Panc1 (cell line): ENCODE measurements at regions not wholly inside any gene's neighbourhood (a gene's known extent, or its start where the extent isn't known, plus 50 kb on each side); places are given as distances from the start of the nearest gene placed in this dataset.

Source experiments
- ATAC-seq: fragments of 200-7000 bp; cut with Tn5 transposase; 2 replicates; pipeline ENCODE4 v1.9.1; 2020; ENCODE audit warnings: mild to moderate bottlenecking, moderate library complexity
- BruUV-seq: library from RNA; stranded (reverse); fragments of 400-500 nt; replicated peaks from 2 replicates; lab custom pipeline; 2021; lab: Mats Ljungman, UMichigan
- CTCF ChIA-PET: fragments of 300-600 bp; sonication (Branson Sonifier 250); formaldehyde crosslinking; loops from one replicate; lab custom pipeline; 2022; ENCODE audit warnings: antibody characterized with exemption; lab: Charles Lee
- POLR2A ChIA-PET: fragments of 300-600 bp; sonication (Branson Sonifier 250); formaldehyde crosslinking; loops from one replicate; lab custom pipeline; 2022; ENCODE audit warnings: antibody characterized with exemption; lab: Charles Lee
- DNase-seq: peaks from one replicate; pipeline ENCODE4 v3.0.0-alpha.2; 2010; ENCODE audit warnings: low read depth, low spot score
- H3K27ac ChIP-seq: 2 replicates; pipeline ENCODE4 v1.5.1; 2011; ENCODE audit warnings: mild to moderate bottlenecking, low read length, inconsistent platforms
- H3K27me3 ChIP-seq: fragments of 200-500 bp; sonication (Bioruptor generic); 2 replicates; pipeline ENCODE4 v1.6.0; 2014; ENCODE audit warnings: low read length, inconsistent platforms; ENCODE audit not compliant: control insufficient read depth, insufficient read depth
- H3K36me3 ChIP-seq: fragments of 200-500 bp; sonication (Bioruptor generic); 2 replicates; pipeline ENCODE4 v1.5.1; 2014; ENCODE audit warnings: inconsistent platforms, mild to moderate bottlenecking, low read length, moderate library complexity; ENCODE audit not compliant: control insufficient read depth, insufficient read depth
- H3K4me1 ChIP-seq: 2 replicates; pipeline ENCODE4 v1.5.1; 2011; ENCODE audit warnings: inconsistent platforms, mild to moderate bottlenecking, low read length, moderate library complexity; ENCODE audit not compliant: control insufficient read depth, insufficient read depth
- H3K4me3 ChIP-seq, 2 experiments: 2 replicates each; pipeline ENCODE4 v1.5.1; 2011 to 2012; ENCODE audit warnings: low read depth in 2 of 2, low read length in 2 of 2, mild to moderate bottlenecking in 2 of 2, inconsistent platforms in 1 of 2, moderate library complexity in 1 of 2
- H3K9me3 ChIP-seq: fragments of 200-500 bp; sonication (Bioruptor generic); 2 replicates; pipeline ENCODE4 v1.5.1; 2014; ENCODE audit warnings: low read depth, mild to moderate bottlenecking, inconsistent platforms, low read length, moderate library complexity; ENCODE audit not compliant: control insufficient read depth, insufficient read depth
- POLR2AphosphoS5 ChIP-seq: IDR thresholded peaks from 2 replicates; pipeline ENCODE4 v1.6.1; 2012; ENCODE audit warnings: mild to moderate bottlenecking, low read depth, low read length, moderate library complexity
- SIN3A ChIP-seq: IDR thresholded peaks from 2 replicates; pipeline ENCODE4 v1.6.1; 2012; ENCODE audit warnings: low read depth, mild to moderate bottlenecking, low read length, moderate library complexity, borderline replicate concordance; ENCODE audit not compliant: insufficient read depth
- TCF7L2 ChIP-seq: IDR thresholded peaks from 2 replicates; pipeline ENCODE4 v1.6.1; 2011; ENCODE audit warnings: mild to moderate bottlenecking, low read depth, low read length, inconsistent platforms
- in situ Hi-C: cut with HindIII; loops from 2 replicates; pipeline ENCODE4 v1.10.0; 2016; ENCODE audit warnings: low sequenced_read_pairs, low pct_unique_long_range_greater_than_20kb
- intact Hi-C: fragments of 100-400 bp; cut with micrococcal nuclease; formaldehyde crosslinking; loops from one replicate; pipeline ENCODE4 v1.10.0; 2022; ENCODE audit not compliant: unreplicated experiment
- TF ChIP-seq, protein P1 (sequence below): fragments of 450-650 bp; IDR thresholded peaks from 2 replicates; pipeline ENCODE4 v1.5.1; 2017; ENCODE audit warnings: mild to moderate bottlenecking
- TF ChIP-seq, protein P2 (sequence below), 2 experiments: IDR thresholded peaks; 2 replicates each; pipeline ENCODE4 v1.6.1; 2011 to 2012; ENCODE audit warnings: low read depth in 2 of 2, control low read depth in 1 of 2, low read length in 1 of 2, mild to moderate bottlenecking in 1 of 2, moderate library complexity in 1 of 2; ENCODE audit not compliant: insufficient read depth in 1 of 2

DNA sequence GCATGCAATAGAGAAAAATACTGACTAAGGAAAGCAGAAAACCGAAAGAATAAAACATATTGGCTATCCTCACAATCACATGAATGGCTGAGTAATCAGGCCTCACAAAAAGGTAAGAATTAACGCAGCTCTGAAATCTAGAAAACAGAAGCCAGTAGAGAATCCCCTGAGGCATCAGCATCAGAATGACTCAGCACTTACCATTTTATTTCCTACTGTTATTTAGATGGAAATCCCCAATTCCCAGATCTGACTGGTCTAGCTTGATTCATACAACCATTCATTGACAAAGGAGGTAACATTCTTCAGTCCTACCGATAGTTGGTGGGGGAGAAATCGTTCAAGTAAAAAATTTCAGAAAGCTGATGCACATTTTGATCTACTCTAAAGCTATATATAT, 1408.4 kb upstream of the WWC1 start:
- Histone ChIP-seq H3K4me3 (no peak overlapping the region), H3K27ac (no peak overlapping the region), H3K36me3 (no peaks in the 10 kb centered on the region), H3K9me3 (no peaks in the 10 kb centered on the region), H3K4me1 (no peaks in the 10 kb centered on the region), H3K27me3 (no peaks in the 10 kb centered on the region)
- in situ Hi-C loops (no loop called here), intact Hi-C loops (no loop called here)
- no TSS peak for BruUV-seq
- CTCF ChIA-PET, result no interaction called here
- DNase-seq (no peak), ATAC-seq (no peak)
- POLR2A ChIA-PET, result no interaction called here
- TF ChIP-seq TCF7L2 (no peak), POLR2AphosphoS5 (no peak)
- TF ChIP-seq, protein P1, sequence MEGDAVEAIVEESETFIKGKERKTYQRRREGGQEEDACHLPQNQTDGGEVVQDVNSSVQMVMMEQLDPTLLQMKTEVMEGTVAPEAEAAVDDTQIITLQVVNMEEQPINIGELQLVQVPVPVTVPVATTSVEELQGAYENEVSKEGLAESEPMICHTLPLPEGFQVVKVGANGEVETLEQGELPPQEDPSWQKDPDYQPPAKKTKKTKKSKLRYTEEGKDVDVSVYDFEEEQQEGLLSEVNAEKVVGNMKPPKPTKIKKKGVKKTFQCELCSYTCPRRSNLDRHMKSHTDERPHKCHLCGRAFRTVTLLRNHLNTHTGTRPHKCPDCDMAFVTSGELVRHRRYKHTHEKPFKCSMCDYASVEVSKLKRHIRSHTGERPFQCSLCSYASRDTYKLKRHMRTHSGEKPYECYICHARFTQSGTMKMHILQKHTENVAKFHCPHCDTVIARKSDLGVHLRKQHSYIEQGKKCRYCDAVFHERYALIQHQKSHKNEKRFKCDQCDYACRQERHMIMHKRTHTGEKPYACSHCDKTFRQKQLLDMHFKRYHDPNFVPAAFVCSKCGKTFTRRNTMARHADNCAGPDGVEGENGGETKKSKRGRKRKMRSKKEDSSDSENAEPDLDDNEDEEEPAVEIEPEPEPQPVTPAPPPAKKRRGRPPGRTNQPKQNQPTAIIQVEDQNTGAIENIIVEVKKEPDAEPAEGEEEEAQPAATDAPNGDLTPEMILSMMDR, result no peak
- TF ChIP-seq, protein P2, sequence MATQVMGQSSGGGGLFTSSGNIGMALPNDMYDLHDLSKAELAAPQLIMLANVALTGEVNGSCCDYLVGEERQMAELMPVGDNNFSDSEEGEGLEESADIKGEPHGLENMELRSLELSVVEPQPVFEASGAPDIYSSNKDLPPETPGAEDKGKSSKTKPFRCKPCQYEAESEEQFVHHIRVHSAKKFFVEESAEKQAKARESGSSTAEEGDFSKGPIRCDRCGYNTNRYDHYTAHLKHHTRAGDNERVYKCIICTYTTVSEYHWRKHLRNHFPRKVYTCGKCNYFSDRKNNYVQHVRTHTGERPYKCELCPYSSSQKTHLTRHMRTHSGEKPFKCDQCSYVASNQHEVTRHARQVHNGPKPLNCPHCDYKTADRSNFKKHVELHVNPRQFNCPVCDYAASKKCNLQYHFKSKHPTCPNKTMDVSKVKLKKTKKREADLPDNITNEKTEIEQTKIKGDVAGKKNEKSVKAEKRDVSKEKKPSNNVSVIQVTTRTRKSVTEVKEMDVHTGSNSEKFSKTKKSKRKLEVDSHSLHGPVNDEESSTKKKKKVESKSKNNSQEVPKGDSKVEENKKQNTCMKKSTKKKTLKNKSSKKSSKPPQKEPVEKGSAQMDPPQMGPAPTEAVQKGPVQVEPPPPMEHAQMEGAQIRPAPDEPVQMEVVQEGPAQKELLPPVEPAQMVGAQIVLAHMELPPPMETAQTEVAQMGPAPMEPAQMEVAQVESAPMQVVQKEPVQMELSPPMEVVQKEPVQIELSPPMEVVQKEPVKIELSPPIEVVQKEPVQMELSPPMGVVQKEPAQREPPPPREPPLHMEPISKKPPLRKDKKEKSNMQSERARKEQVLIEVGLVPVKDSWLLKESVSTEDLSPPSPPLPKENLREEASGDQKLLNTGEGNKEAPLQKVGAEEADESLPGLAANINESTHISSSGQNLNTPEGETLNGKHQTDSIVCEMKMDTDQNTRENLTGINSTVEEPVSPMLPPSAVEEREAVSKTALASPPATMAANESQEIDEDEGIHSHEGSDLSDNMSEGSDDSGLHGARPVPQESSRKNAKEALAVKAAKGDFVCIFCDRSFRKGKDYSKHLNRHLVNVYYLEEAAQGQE (IDR thresholded peaks at IDR 0.05; ENCODE audit: insufficient read depth in 1 of 2, low read depth in 2 of 2, low read length in 1 of 2), result no peak

DNA sequence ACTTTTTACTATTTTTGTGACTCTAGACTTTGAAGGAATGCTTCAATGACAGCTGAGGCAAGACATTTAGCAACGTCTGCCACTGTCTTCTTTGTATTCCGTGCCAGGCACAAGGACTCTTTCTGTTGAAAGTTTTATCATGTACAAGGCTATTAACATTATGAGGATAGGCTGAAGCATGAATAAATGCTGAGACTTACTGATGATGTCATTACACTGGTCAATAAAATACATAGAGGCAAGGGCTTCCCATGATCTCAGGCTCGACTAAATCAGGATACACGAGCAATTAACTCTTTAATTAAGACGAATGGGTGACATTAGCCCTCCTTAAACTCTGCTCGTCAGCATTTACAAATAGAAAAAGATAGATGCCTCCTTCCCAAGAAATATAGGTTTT, 1393.3 kb upstream of the WWC1 start:
- POLR2A ChIA-PET, result no interaction called here
- no TSS peak for BruUV-seq
- Histone ChIP-seq H3K36me3 (no peaks in the 10 kb centered on the region), H3K4me3 (no peak overlapping the region), H3K27ac (no peak overlapping the region), H3K9me3 (no peaks in the 10 kb centered on the region), H3K4me1 (no peaks in the 10 kb centered on the region), H3K27me3 (no peaks in the 10 kb centered on the region)
- in situ Hi-C loops (no loop called here), intact Hi-C loops (no loop called here)
- CTCF ChIA-PET, result no interaction called here
- TF ChIP-seq TCF7L2 (no peak), SIN3A (no peak), POLR2AphosphoS5 (no peak)
- TF ChIP-seq, protein P2 (IDR thresholded peaks at IDR 0.05; ENCODE audit: insufficient read depth in 1 of 2, low read depth in 2 of 2, low read length in 1 of 2), result no peak
- TF ChIP-seq, protein P1, result no peak
- ATAC-seq, result no peak
- DNase-seq, result no peak
